K562 (cell line): ENCODE measurements at regions not wholly inside any gene's neighbourhood (a gene's known extent, or its start where the extent isn't known, plus 50 kb on each side); places are given as distances from the start of the nearest gene placed in this dataset.

Experiments
- ATAC-seq: fragments of 200-7000 bp; cut with Tn5 transposase; 3 replicates; pipeline ENCODE4 v1.9.1; 2020; ENCODE audit warnings: moderate library complexity
- BruUV-seq: library from RNA; stranded (reverse); fragments of 400-500 nt; replicated peaks from 2 replicates; lab custom pipeline; 2021; lab: Mats Ljungman, UMichigan
- CTCF ChIA-PET: fragments of 300-600 bp; formaldehyde crosslinking; extraction: SDS; loops from one replicate; lab custom pipeline; 2021; ENCODE audit warnings: low intra/inter-chr PET ratio; lab: Yijun Ruan, JAX
- POLR2A ChIA-PET: fragments of 300-600, 350-650 bp; sonication (Branson Sonifier 250); formaldehyde crosslinking; extraction: SDS; loops from one replicate; lab custom pipeline; 2021; ENCODE audit warnings: antibody characterized with exemption, inconsistent platforms; lab: Yijun Ruan, JAX
- DNase-seq, 4 experiments: peaks; one replicate each; pipeline versions ENCODE4 v3.0.0 to v3.0.0-alpha.2; 2011 to 2018; ENCODE audit warnings: low spot score in 3 of 4, mixed read lengths in 3 of 4; ENCODE audit errors: extremely low read depth in 1 of 4
- FAIRE-seq: peaks from 2 replicates; lab custom pipeline; 2011; peaks lifted over from hg19 to GRCh38; lab: Jason Lieb, UNC
- H2AFZ ChIP-seq: 2 replicates; pipeline ENCODE4 v1.6.0; 2011; ENCODE audit warnings: low read depth, low read length, control low read depth, inconsistent platforms
- H3K27ac ChIP-seq: fragments of 200-600 bp; 3 replicates; pipeline ENCODE4 v1.8.0; 2011; ENCODE audit warnings: low read depth, mild to moderate bottlenecking, control low read depth, inconsistent platforms, low read length, moderate library complexity, mixed read lengths; ENCODE audit errors: extremely low read depth
- H3K27me3 ChIP-seq, 2 experiments: fragments of 300-600 bp in 1 of 2; 2 replicates in 1 of 2; 3 replicates in 1 of 2; pipeline versions ENCODE4 v1.6.0 to v1.8.0; 2011; ENCODE audit warnings: inconsistent platforms in 2 of 2, low read length in 2 of 2, mild to moderate bottlenecking in 1 of 2, mixed read lengths in 1 of 2, moderate library complexity in 1 of 2; ENCODE audit not compliant: control insufficient read depth in 2 of 2, insufficient read depth in 2 of 2
- H3K36me3 ChIP-seq: fragments of 300-600 bp; 3 replicates; pipeline ENCODE4 v1.8.0; 2011; ENCODE audit warnings: mild to moderate bottlenecking, low read length, inconsistent platforms; ENCODE audit not compliant: control insufficient read depth, insufficient read depth
- H3K4me1 ChIP-seq, 2 experiments: fragments of 200-600 bp in 1 of 2; replicated peaks in 1 of 2; 2 replicates in 1 of 2; 3 replicates in 1 of 2; pipeline versions ENCODE4 v1.5.1 to v1.8.0; 2011; ENCODE audit warnings: inconsistent platforms in 2 of 2, low read length in 2 of 2, mild to moderate bottlenecking in 1 of 2, mixed read lengths in 1 of 2, moderate library complexity in 1 of 2; ENCODE audit not compliant: control insufficient read depth in 2 of 2, insufficient read depth in 2 of 2
- H3K4me2 ChIP-seq: 2 replicates; pipeline ENCODE4 v1.6.1; 2011; ENCODE audit warnings: low read length, control low read depth, inconsistent platforms, mixed read lengths; ENCODE audit not compliant: insufficient read depth
- H3K4me3 ChIP-seq: fragments of 200-600 bp; sonication (generic), shearing (Covaris generic); 2 replicates; pipeline ENCODE4 v1.5.1; 2016; ENCODE audit warnings: control low read depth, inconsistent platforms
- H3K79me2 ChIP-seq: fragments of 200-600 bp; 3 replicates; pipeline ENCODE4 v1.8.0; 2011; ENCODE audit warnings: low read length, inconsistent platforms; ENCODE audit not compliant: control insufficient read depth, insufficient read depth
- H3K9ac ChIP-seq, 2 experiments: 2 replicates each; pipeline versions ENCODE4 v1.6.0 to v1.6.1; 2011; ENCODE audit warnings: low read depth in 2 of 2, low read length in 2 of 2, control low read depth in 1 of 2, inconsistent platforms in 1 of 2, mild to moderate bottlenecking in 1 of 2, mixed read lengths in 1 of 2; ENCODE audit not compliant: insufficient read depth in 1 of 2
- H3K9me1 ChIP-seq: one replicate; pipeline ENCODE4 v1.6.0; 2011; ENCODE audit warnings: inconsistent platforms, mild to moderate bottlenecking, low read length, moderate library complexity; ENCODE audit not compliant: control insufficient read depth, insufficient read depth
- H3K9me3 ChIP-seq: replicated peaks from 2 replicates; pipeline ENCODE4 v1.5.1; 2011; ENCODE audit warnings: low read depth, low read length, inconsistent platforms; ENCODE audit not compliant: control insufficient read depth, insufficient read depth
- H4K20me1 ChIP-seq: replicated peaks from 2 replicates; pipeline ENCODE4 v1.6.1; 2011; ENCODE audit warnings: low read length, inconsistent platforms, mixed read lengths; ENCODE audit not compliant: control insufficient read depth, insufficient read depth
- CEBPB ChIP-seq: fragments of 450-650 bp; IDR thresholded peaks from 2 replicates; pipeline ENCODE4 v1.6.1; 2016; ENCODE audit warnings: missing genetic modification characterization, missing compliant biosample characterization
- CEBPG ChIP-seq, 3 experiments: fragments of 200-800 bp in 1 of 3; sonication (Bioruptor generic) in 1 of 3; sonication (generic) in 1 of 3; formaldehyde crosslinking in 1 of 3; IDR thresholded peaks in 2 of 3; conservative IDR thresholded peaks in 1 of 3; 2 replicates each; pipeline versions ENCODE4 v1.6.1 to v1.8.0; 2016 to 2022; ENCODE audit warnings: missing compliant biosample characterization in 2 of 3, missing genetic modification characterization in 2 of 3, mild to moderate bottlenecking in 1 of 3, missing genetic modification reagents in 1 of 3
- DDX20 ChIP-seq: fragments of 450-650 bp; IDR thresholded peaks from 2 replicates; pipeline ENCODE4 v1.6.1; 2016; ENCODE audit warnings: missing genetic modification characterization, low read depth, mild to moderate bottlenecking, missing compliant biosample characterization, moderate library complexity
- EZH2 ChIP-seq: IDR thresholded peaks from 2 replicates; pipeline ENCODE4 v1.6.1; 2012; ENCODE audit warnings: low read depth, mild to moderate bottlenecking, inconsistent platforms, low read length, borderline replicate concordance
- LARP7 ChIP-seq: fragments of 450-650 bp; IDR thresholded peaks from 2 replicates; pipeline ENCODE4 v1.6.1; 2016
- MCM7 ChIP-seq, 2 experiments: fragments of 450-650 bp; IDR thresholded peaks; 2 replicates each; pipeline ENCODE4 v1.6.1; 2016 to 2018
- MEF2A ChIP-seq: IDR thresholded peaks from 2 replicates; pipeline ENCODE4 v1.6.1; 2011; ENCODE audit warnings: low read depth, mild to moderate bottlenecking, low read length, moderate library complexity; ENCODE audit not compliant: control insufficient read depth
- NCOA6 ChIP-seq: fragments of 450-650 bp; IDR thresholded peaks from 2 replicates; pipeline ENCODE4 v1.6.1; 2017; ENCODE audit warnings: mild to moderate bottlenecking
- RB1 ChIP-seq: fragments of 450-650 bp; IDR thresholded peaks from 2 replicates; pipeline ENCODE4 v1.6.1; 2017; ENCODE audit warnings: low read depth, mild to moderate bottlenecking
- SRSF7 ChIP-seq: fragments of 200-400 bp; formaldehyde crosslinking; optimal IDR thresholded peaks from 2 replicates; pipeline ENCODE3; 2017; ENCODE audit warnings: mild to moderate bottlenecking, low read depth, low read length
- TBL1XR1 ChIP-seq, 2 experiments: IDR thresholded peaks; 2 replicates each; pipeline ENCODE4 v1.6.1; 2012; ENCODE audit warnings: improper control_type of control experiment in 2 of 2, low read length in 2 of 2, mild to moderate bottlenecking in 1 of 2
- ZC3H11A ChIP-seq: IDR thresholded peaks from 2 replicates; pipeline ENCODE4 v1.6.1; 2012; ENCODE audit warnings: low read depth, low read length, improper control_type of control experiment
- ZNF146 ChIP-seq: IDR thresholded peaks from one replicate; pipeline ENCODE4 v1.6.1; 2018; ENCODE audit warnings: missing compliant biosample characterization; ENCODE audit not compliant: unreplicated experiment
- ZNF445 ChIP-seq: fragments of 250-450 bp; sonication (Bioruptor Pico); IDR thresholded peaks from 2 replicates; pipeline ENCODE4 v1.4.0; 2020; ENCODE audit warnings: low read depth, mild to moderate bottlenecking, moderate library complexity
- ZNF717 ChIP-seq: fragments of 250-450 bp; sonication (Bioruptor Pico); IDR thresholded peaks from 2 replicates; pipeline ENCODE4 v1.5.0; 2021
- WGBS: fragments of 100-300 bp; shearing (Covaris generic); methylation state at CpG from one replicate; pipeline ENCODE4 v1.1.6; 2016; ENCODE audit warnings: low coverage, mixed read lengths; ENCODE audit not compliant: insufficient coverage; ENCODE audit errors: missing lambda C conversion rate; 5-methylcytosine and 5-hydroxymethylcytosine counted together
- in situ Hi-C: fragments of 300-500 bp; cut with MboI; formaldehyde crosslinking; loops from 4 replicates; pipeline ENCODE4 v1.15.0; 2018; ENCODE audit warnings: inconsistent platforms, mixed read lengths
- intact Hi-C: fragments of 100-400 bp; cut with micrococcal nuclease; formaldehyde crosslinking; loops from 2 replicates; pipeline ENCODE4 v1.14.2; 2022
- TF ChIP-seq, protein P1 (sequence below): fragments of 250-450 bp; sonication (Bioruptor Pico); IDR thresholded peaks from 2 replicates; pipeline ENCODE4 v1.5.0; 2020; ENCODE audit warnings: mild to moderate bottlenecking, borderline replicate concordance

GRCh38 chr12:124703856-124704255 lies 136.4 kb upstream of the NCOR2 start:
- no peak overlapping the region for H3K9ac ChIP-seq
- no peak for ATAC-seq
- H4K20me1 ChIP-seq = 0 out of 2 replicates have a peak, but pooled peaks cover 5% of the 10 kb centered on the region
- no TSS peak for BruUV-seq
- ChIA-PET CTCF (no interaction called here), POLR2A (interaction anchor here (0.7 to 2.8 kb wide), 3 partner anchors 8 to 220 kb away, joined by 3 to 13 read pairs (median 3); no protein-coding TSS in a partner anchor)
- H3K4me3 ChIP-seq = no peak overlapping the region
- intact Hi-C loops (no loop called here), in situ Hi-C loops (no loop called here)
- 4% methylated on average over 8 of the region's 8 CpGs for WGBS
- H2AFZ ChIP-seq = no peak overlapping the region
- peak; percentile 6 for FAIRE-seq
- DNase-seq = no peak
- peaks cover 0 to 3% of the 10 kb centered on the region in 2 experiments; a peak in 1 of 5 replicates for H3K4me1 ChIP-seq
- H3K27me3 ChIP-seq = peaks cover 51 to 80% of the 10 kb centered on the region in 2 experiments
- H3K36me3 ChIP-seq = no peaks in the 10 kb centered on the region
- no peak overlapping the region for H3K4me2 ChIP-seq
- no peak overlapping the region for H3K27ac ChIP-seq
- peaks cover 4% of the 10 kb centered on the region for H3K9me3 ChIP-seq
- H3K79me2 ChIP-seq = no peaks in the 10 kb centered on the region
- no peaks in the 10 kb centered on the region for H3K9me1 ChIP-seq
- no peak for TF ChIP-seq CEBPG (CRISPR knock-in tag; IDR thresholded peaks at IDR 0.05)
- peak; percentile 54 to 74; a peak in 3 of 4 replicates for TF ChIP-seq CEBPG (tag; conservative IDR thresholded peaks at IDR 0.05 in 1 of 2, IDR thresholded peaks at IDR 0.05 in 1 of 2)
- TF ChIP-seq MEF2A = no peak
- peak; percentile 75 for TF ChIP-seq CEBPB

GRCh38 chr12:124702736-124703135 lies 135.3 kb upstream of the NCOR2 start:
- CTCF ChIA-PET = no interaction called here
- BruUV-seq = no TSS peak
- Histone ChIP-seq H2AFZ (no peak overlapping the region), H3K4me3 (no peak overlapping the region), H3K4me2 (no peak overlapping the region), H3K27me3 (peaks cover 57 to 82% of the 10 kb centered on the region in 2 experiments), H3K36me3 (no peaks in the 10 kb centered on the region), H4K20me1 (0 out of 2 replicates have a peak, but pooled peaks cover 5% of the 10 kb centered on the region), H3K9ac (no peak overlapping the region), H3K4me1 (peaks cover 0 to 3% of the 10 kb centered on the region in 2 experiments; a peak in 1 of 5 replicates), H3K9me3 (peaks cover 3% of the 10 kb centered on the region), H3K27ac (no peak overlapping the region), H3K79me2 (no peaks in the 10 kb centered on the region), H3K9me1 (no peaks in the 10 kb centered on the region)
- WGBS = 0% methylated on average over 1 of the region's 1 CpG
- DNase-seq = no peak
- no peak for ATAC-seq
- POLR2A ChIA-PET = interaction anchor here (2.8 kb wide), 1 partner anchor 9 kb away, joined by 13 read pairs; no protein-coding TSS in a partner anchor
- intact Hi-C loops = no loop called here
- FAIRE-seq = no peak
- in situ Hi-C loops = no loop called here
- no peak for TF ChIP-seq EZH2
- no peak for TF ChIP-seq LARP7
- TF ChIP-seq, protein P1, sequence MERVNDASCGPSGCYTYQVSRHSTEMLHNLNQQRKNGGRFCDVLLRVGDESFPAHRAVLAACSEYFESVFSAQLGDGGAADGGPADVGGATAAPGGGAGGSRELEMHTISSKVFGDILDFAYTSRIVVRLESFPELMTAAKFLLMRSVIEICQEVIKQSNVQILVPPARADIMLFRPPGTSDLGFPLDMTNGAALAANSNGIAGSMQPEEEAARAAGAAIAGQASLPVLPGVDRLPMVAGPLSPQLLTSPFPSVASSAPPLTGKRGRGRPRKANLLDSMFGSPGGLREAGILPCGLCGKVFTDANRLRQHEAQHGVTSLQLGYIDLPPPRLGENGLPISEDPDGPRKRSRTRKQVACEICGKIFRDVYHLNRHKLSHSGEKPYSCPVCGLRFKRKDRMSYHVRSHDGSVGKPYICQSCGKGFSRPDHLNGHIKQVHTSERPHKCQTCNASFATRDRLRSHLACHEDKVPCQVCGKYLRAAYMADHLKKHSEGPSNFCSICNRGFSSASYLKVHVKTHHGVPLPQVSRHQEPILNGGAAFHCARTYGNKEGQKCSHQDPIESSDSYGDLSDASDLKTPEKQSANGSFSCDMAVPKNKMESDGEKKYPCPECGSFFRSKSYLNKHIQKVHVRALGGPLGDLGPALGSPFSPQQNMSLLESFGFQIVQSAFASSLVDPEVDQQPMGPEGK (CRISPR knock-in tag) = no peak
- TF ChIP-seq ZC3H11A = no peak
- TF ChIP-seq SRSF7 = no peak
- no peak for TF ChIP-seq ZNF146
- TF ChIP-seq NCOA6 = no peak
- no peak for TF ChIP-seq ZNF445 (CRISPR knock-in tag)
- TF ChIP-seq ZNF717 (CRISPR knock-in tag) = no peak
- TF ChIP-seq MCM7 (IDR thresholded peaks at IDR 0.05) = no peak
- no peak for TF ChIP-seq RB1
- no peak for TF ChIP-seq TBL1XR1 (IDR thresholded peaks at IDR 0.05; ENCODE audit: low read length in 2 of 2)
- no peak for TF ChIP-seq DDX20 (tag)
